HepG2 (cell line): ENCODE measurements at regions not wholly inside any gene's neighbourhood (a gene's known extent, or its start where the extent isn't known, plus 50 kb on each side); places are given as distances from the start of the nearest gene placed in this dataset.
A peak's percentile ranks its signal among the peaks of the same experiment; 100 is the strongest.

ENCODE experiments used
- ATAC-seq: fragments of 200-7000 bp; cut with Tn5 transposase; 3 replicates; pipeline ENCODE4 v1.9.1; 2020; ENCODE audit warnings: mild to moderate bottlenecking, moderate library complexity
- BruUV-seq: library from RNA; stranded (reverse); fragments of 400-500 nt; replicated peaks from 2 replicates; lab custom pipeline; 2021; lab: Mats Ljungman, UMichigan
- CTCF ChIA-PET: fragments of 300-600 bp; formaldehyde crosslinking; extraction: SDS; loops from one replicate; lab custom pipeline; 2021; ENCODE audit warnings: low total read pairs, inconsistent platforms, low intra/inter-chr PET ratio; lab: Yijun Ruan, JAX
- POLR2A ChIA-PET: fragments of 350-600 bp; sonication (Branson Sonifier 250); formaldehyde crosslinking; loops from one replicate; lab custom pipeline; 2020; ENCODE audit warnings: antibody characterized with exemption, inconsistent platforms; lab: Yijun Ruan, JAX
- DNase-seq: peaks from one replicate; pipeline ENCODE4 v3.0.0-alpha.2; 2015; ENCODE audit warnings: low spot score
- FAIRE-seq: peaks from 3 replicates; lab custom pipeline; 2011; peaks lifted over from hg19 to GRCh38; lab: Jason Lieb, UNC
- H2AFZ ChIP-seq: one replicate; pipeline ENCODE4 v1.6.1; 2011; ENCODE audit warnings: low read length, inconsistent platforms
- H3K27ac ChIP-seq: fragments of 300-600 bp; 3 replicates; pipeline ENCODE4 v1.8.0; 2011; ENCODE audit warnings: mixed run types, mild to moderate bottlenecking, mixed read lengths, low read length, inconsistent platforms; ENCODE audit not compliant: insufficient read depth; ENCODE audit errors: extremely low read length
- H3K27me3 ChIP-seq, 2 experiments: fragments of 200-600 bp in 1 of 2; 2 replicates in 1 of 2; 3 replicates in 1 of 2; pipeline versions ENCODE4 v1.6.0 to v1.8.0; 2011; ENCODE audit warnings: low read length in 2 of 2, mild to moderate bottlenecking in 2 of 2, moderate library complexity in 2 of 2, inconsistent platforms in 1 of 2; ENCODE audit not compliant: insufficient read depth in 2 of 2, control insufficient read depth in 1 of 2
- H3K36me3 ChIP-seq, 2 experiments: fragments of 200-600 bp in 1 of 2; replicated peaks in 1 of 2; 2 replicates in 1 of 2; 3 replicates in 1 of 2; pipeline versions ENCODE4 v1.5.1 to v1.8.0; 2011; ENCODE audit warnings: low read length in 2 of 2, inconsistent platforms in 1 of 2; ENCODE audit not compliant: insufficient read depth in 2 of 2, control insufficient read depth in 1 of 2
- H3K4me1 ChIP-seq: 2 replicates; pipeline ENCODE4 v1.5.1; 2012; ENCODE audit warnings: low read length, inconsistent platforms; ENCODE audit not compliant: insufficient read depth
- H3K4me2 ChIP-seq: 2 replicates; pipeline ENCODE4 v1.6.0; 2011; ENCODE audit warnings: low read depth, low read length, inconsistent platforms
- H3K4me3 ChIP-seq, 3 experiments: fragments of 200-600 bp in 1 of 3; sonication (generic), shearing (Covaris generic) in 1 of 3; replicated peaks in 1 of 3; 2 replicates each; pipeline ENCODE4 v1.5.1; 2011 to 2016; ENCODE audit warnings: low read length in 3 of 3, inconsistent platforms in 2 of 3, low read depth in 2 of 3, mild to moderate bottlenecking in 2 of 3, control low read depth in 1 of 3, mixed read lengths in 1 of 3; ENCODE audit not compliant: insufficient read depth in 1 of 3
- H3K79me2 ChIP-seq: one replicate; pipeline ENCODE4 v1.6.1; 2011; ENCODE audit warnings: low read length, inconsistent platforms; ENCODE audit not compliant: insufficient read depth
- H3K9ac ChIP-seq: 2 replicates; pipeline ENCODE4 v1.6.0; 2011; ENCODE audit warnings: mild to moderate bottlenecking, low read depth, low read length, inconsistent platforms; ENCODE audit not compliant: insufficient read depth
- H3K9me3 ChIP-seq: 2 replicates; pipeline ENCODE4 v1.5.1; 2012; ENCODE audit warnings: mild to moderate bottlenecking, low read length
- H4K20me1 ChIP-seq: 2 replicates; pipeline ENCODE4 v1.6.0; 2011; ENCODE audit warnings: inconsistent platforms, mild to moderate bottlenecking, low read length, moderate library complexity; ENCODE audit not compliant: insufficient read depth
- JUND ChIP-seq: sonication (generic); formaldehyde crosslinking; IDR thresholded peaks from 2 replicates; pipeline ENCODE4 v1.8.0; 2022; ENCODE audit warnings: mild to moderate bottlenecking, missing genetic modification reagents
- KLF6 ChIP-seq: IDR thresholded peaks from 2 replicates; pipeline ENCODE4 v1.8.0; 2016; ENCODE audit warnings: missing biosample characterization, missing genetic modification reagents
- MIER2 ChIP-seq: IDR thresholded peaks from 2 replicates; pipeline ENCODE4 v1.6.1; 2016; ENCODE audit warnings: missing biosample characterization, missing genetic modification reagents
- SAFB2 ChIP-seq: sonication (generic); formaldehyde crosslinking; IDR thresholded peaks from 2 replicates; pipeline ENCODE4 v1.5.1; 2020; ENCODE audit warnings: missing genetic modification reagents, low read depth, mild to moderate bottlenecking, borderline replicate concordance
- SIX4 ChIP-seq: sonication (generic); formaldehyde crosslinking; IDR thresholded peaks from 2 replicates; pipeline ENCODE4 v1.4.0; 2020; ENCODE audit warnings: missing genetic modification reagents
- SMC3 ChIP-seq: IDR thresholded peaks from 2 replicates; pipeline ENCODE4 v1.6.1; 2011; ENCODE audit warnings: low read length, improper control_type of control experiment
- STAG1 ChIP-seq: sonication (generic); formaldehyde crosslinking; IDR thresholded peaks from 2 replicates; pipeline ENCODE4 v1.4.0; 2020; ENCODE audit warnings: missing genetic modification reagents
- ZFP82 ChIP-seq: sonication (generic); formaldehyde crosslinking; IDR thresholded peaks from 2 replicates; pipeline ENCODE4 v1.5.1; 2020; ENCODE audit warnings: mild to moderate bottlenecking, missing genetic modification reagents, borderline replicate concordance
- ZFYVE20 ChIP-seq: sonication (generic); formaldehyde crosslinking; IDR thresholded peaks from 2 replicates; pipeline ENCODE4 v1.8.0; 2023; ENCODE audit warnings: low read depth, mild to moderate bottlenecking, moderate library complexity, missing genetic modification reagents, borderline replicate concordance
- ZNF10 ChIP-seq: sonication (generic); formaldehyde crosslinking; IDR thresholded peaks from 2 replicates; pipeline ENCODE4 v1.4.0; 2020; ENCODE audit warnings: mild to moderate bottlenecking, low read depth, missing genetic modification reagents, borderline replicate concordance
- ZNF576 ChIP-seq: sonication (generic); formaldehyde crosslinking; IDR thresholded peaks from 2 replicates; pipeline ENCODE4 v1.4.0; 2020; ENCODE audit warnings: mild to moderate bottlenecking, missing genetic modification reagents
- WGBS: methylation state at CpG from one replicate; pipeline ENCODE4 v1.1.6; 2017; ENCODE audit warnings: low lambda C conversion rate; 5-methylcytosine and 5-hydroxymethylcytosine counted together
- in situ Hi-C: cut with HindIII; loops from 2 replicates; pipeline ENCODE4 v1.10.0; 2017; ENCODE audit warnings: low pct_unique_long_range_greater_than_20kb; ENCODE audit not compliant: extremely low pct_ligation_motif_present
- intact Hi-C: fragments of 100-400 bp; cut with micrococcal nuclease; formaldehyde crosslinking; loops from one replicate; pipeline ENCODE4 v1.10.0; 2022; ENCODE audit not compliant: unreplicated experiment
- TF ChIP-seq, protein P1 (sequence below): IDR thresholded peaks from 2 replicates; pipeline ENCODE4 v1.6.1; 2018; ENCODE audit warnings: missing genetic modification reagents, mild to moderate bottlenecking, missing compliant biosample characterization
- TF ChIP-seq, protein P2 (sequence below): sonication (generic); formaldehyde crosslinking; IDR thresholded peaks from 2 replicates; pipeline ENCODE4 v1.5.0; 2020; ENCODE audit warnings: missing genetic modification reagents
- TF ChIP-seq, protein P3 (sequence below): sonication (generic); IDR thresholded peaks from 2 replicates; pipeline ENCODE4 v1.6.1; 2016; ENCODE audit warnings: low read depth, borderline replicate concordance
- TF ChIP-seq, protein P4 (sequence below): sonication (generic); formaldehyde crosslinking; IDR thresholded peaks from 2 replicates; pipeline ENCODE4 v1.5.1; 2020; ENCODE audit warnings: mild to moderate bottlenecking, missing genetic modification reagents, borderline replicate concordance

DNA sequence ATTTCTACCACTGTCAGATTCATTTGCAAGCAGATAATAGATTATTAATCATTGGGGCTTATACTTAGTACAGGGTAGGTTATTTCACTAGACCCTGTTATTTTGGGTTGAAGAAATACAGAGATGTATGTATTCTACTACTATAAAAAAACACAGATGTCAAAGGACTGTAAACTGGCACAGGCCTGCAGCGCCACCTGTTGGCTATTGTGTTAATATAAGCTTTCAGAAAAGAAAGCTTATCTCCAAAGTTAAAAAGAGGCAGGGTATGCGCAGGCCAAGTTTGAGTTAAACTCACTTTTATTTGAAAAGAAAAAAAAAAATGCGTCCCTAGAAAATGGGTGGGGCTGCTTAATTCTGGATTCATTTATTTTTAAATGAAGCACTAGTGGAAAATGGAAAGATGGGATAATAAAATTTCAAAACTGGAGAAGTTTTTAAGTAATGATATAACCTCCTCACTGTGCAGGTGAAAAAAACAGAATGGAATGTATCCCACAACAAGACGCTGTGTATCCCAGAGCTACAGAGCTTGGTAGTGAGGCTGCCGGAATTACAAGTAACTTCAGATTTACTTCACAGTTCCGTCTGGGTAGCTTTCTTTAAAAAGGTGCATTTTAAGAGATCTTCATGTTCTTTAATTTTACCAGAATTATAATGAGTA is 407.2 kb upstream of the TGFBR2 start:
- Histone ChIP-seq H3K9me3 (no peaks in the 10 kb centered on the region), H3K4me3 (no peak overlapping the region), H3K79me2 (no peaks in the 10 kb centered on the region), H3K27me3 (no peaks in the 10 kb centered on the region; a peak in 1 of 5 replicates), H3K27ac (no peak overlapping the region), H3K36me3 (no peaks in the 10 kb centered on the region), H2AFZ (peak overlapping the region; percentile 3), H3K4me1 (peaks cover 21% of the 10 kb centered on the region), H4K20me1 (no peaks in the 10 kb centered on the region), H3K9ac (no peak overlapping the region), H3K4me2 (no peak overlapping the region)
- intact Hi-C loops = loop anchor here (1.0 to 10.0 kb wide), 6 partner anchors 60 to 550 kb away; no protein-coding TSS in a partner anchor
- ChIA-PET CTCF (interaction anchor here (1.5 to 2.8 kb wide), 3 partner anchors 86 to 186 kb away, joined by 6 to 18 read pairs (median 15); no protein-coding TSS in a partner anchor), POLR2A (interaction anchor here (3.1 kb wide), 1 partner anchor 60 kb away, joined by 16 read pairs; no protein-coding TSS in a partner anchor)
- FAIRE-seq = no peak
- WGBS = 57% methylated on average over 6 of the region's 6 CpGs
- peak; percentile 61 for ATAC-seq
- in situ Hi-C loops = loop anchor here (10.0 kb wide), 2 partner anchors 154 to 556 kb away; no protein-coding TSS in a partner anchor
- no TSS peak for BruUV-seq
- peak; percentile 49 for DNase-seq
- peak; percentile 87 for TF ChIP-seq SMC3
- TF ChIP-seq, protein P1, sequence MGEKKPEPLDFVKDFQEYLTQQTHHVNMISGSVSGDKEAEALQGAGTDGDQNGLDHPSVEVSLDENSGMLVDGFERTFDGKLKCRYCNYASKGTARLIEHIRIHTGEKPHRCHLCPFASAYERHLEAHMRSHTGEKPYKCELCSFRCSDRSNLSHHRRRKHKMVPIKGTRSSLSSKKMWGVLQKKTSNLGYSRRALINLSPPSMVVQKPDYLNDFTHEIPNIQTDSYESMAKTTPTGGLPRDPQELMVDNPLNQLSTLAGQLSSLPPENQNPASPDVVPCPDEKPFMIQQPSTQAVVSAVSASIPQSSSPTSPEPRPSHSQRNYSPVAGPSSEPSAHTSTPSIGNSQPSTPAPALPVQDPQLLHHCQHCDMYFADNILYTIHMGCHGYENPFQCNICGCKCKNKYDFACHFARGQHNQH (CRISPR knock-in tag) = no peak
- TF ChIP-seq JUND (CRISPR knock-in tag) = no peak
- no peak for TF ChIP-seq ZFYVE20 (CRISPR knock-in tag)
- TF ChIP-seq SAFB2 (CRISPR knock-in tag) = no peak
- TF ChIP-seq, protein P2, sequence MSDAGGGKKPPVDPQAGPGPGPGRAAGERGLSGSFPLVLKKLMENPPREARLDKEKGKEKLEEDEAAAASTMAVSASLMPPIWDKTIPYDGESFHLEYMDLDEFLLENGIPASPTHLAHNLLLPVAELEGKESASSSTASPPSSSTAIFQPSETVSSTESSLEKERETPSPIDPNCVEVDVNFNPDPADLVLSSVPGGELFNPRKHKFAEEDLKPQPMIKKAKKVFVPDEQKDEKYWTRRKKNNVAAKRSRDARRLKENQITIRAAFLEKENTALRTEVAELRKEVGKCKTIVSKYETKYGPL = no peak
- no peak for TF ChIP-seq SIX4 (CRISPR knock-in tag)
- no peak for TF ChIP-seq ZFP82 (CRISPR knock-in tag)
- TF ChIP-seq, protein P3, sequence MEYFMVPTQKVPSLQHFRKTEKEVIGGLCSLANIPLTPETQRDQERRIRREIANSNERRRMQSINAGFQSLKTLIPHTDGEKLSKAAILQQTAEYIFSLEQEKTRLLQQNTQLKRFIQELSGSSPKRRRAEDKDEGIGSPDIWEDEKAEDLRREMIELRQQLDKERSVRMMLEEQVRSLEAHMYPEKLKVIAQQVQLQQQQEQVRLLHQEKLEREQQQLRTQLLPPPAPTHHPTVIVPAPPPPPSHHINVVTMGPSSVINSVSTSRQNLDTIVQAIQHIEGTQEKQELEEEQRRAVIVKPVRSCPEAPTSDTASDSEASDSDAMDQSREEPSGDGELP = no peak
- TF ChIP-seq, protein P4, sequence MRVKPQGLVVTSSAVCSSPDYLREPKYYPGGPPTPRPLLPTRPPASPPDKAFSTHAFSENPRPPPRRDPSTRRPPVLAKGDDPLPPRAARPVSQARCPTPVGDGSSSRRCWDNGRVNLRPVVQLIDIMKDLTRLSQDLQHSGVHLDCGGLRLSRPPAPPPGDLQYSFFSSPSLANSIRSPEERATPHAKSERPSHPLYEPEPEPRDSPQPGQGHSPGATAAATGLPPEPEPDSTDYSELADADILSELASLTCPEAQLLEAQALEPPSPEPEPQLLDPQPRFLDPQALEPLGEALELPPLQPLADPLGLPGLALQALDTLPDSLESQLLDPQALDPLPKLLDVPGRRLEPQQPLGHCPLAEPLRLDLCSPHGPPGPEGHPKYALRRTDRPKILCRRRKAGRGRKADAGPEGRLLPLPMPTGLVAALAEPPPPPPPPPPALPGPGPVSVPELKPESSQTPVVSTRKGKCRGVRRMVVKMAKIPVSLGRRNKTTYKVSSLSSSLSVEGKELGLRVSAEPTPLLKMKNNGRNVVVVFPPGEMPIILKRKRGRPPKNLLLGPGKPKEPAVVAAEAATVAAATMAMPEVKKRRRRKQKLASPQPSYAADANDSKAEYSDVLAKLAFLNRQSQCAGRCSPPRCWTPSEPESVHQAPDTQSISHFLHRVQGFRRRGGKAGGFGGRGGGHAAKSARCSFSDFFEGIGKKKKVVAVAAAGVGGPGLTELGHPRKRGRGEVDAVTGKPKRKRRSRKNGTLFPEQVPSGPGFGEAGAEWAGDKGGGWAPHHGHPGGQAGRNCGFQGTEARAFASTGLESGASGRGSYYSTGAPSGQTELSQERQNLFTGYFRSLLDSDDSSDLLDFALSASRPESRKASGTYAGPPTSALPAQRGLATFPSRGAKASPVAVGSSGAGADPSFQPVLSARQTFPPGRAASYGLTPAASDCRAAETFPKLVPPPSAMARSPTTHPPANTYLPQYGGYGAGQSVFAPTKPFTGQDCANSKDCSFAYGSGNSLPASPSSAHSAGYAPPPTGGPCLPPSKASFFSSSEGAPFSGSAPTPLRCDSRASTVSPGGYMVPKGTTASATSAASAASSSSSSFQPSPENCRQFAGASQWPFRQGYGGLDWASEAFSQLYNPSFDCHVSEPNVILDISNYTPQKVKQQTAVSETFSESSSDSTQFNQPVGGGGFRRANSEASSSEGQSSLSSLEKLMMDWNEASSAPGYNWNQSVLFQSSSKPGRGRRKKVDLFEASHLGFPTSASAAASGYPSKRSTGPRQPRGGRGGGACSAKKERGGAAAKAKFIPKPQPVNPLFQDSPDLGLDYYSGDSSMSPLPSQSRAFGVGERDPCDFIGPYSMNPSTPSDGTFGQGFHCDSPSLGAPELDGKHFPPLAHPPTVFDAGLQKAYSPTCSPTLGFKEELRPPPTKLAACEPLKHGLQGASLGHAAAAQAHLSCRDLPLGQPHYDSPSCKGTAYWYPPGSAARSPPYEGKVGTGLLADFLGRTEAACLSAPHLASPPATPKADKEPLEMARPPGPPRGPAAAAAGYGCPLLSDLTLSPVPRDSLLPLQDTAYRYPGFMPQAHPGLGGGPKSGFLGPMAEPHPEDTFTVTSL = peak; percentile 29; the same call in 1 of the 2 replicates
- no peak for TF ChIP-seq ZNF10 (CRISPR knock-in tag)
- no peak for TF ChIP-seq ZNF576 (CRISPR knock-in tag)
- TF ChIP-seq KLF6 (CRISPR knock-in tag) = 0 out of 2 replicates have a peak, but pooled peaks have one; percentile 36
- TF ChIP-seq STAG1 (CRISPR knock-in tag) = peak; percentile 79
- no peak for TF ChIP-seq MIER2 (CRISPR knock-in tag)
